CD4-positive, alpha-beta T cell treated with Interleukin-6 for 4 hours (primary cell): ENCODE measurements at regions not wholly inside any gene's neighbourhood (a gene's known extent, or its start where the extent isn't known, plus 50 kb on each side); places are given as distances from the start of the nearest gene placed in this dataset.

Experiments used
- DNase-seq: peaks from one replicate; pipeline ENCODE4 v3.0.0-alpha.2; 2020; ENCODE audit warnings: mixed read lengths

- DNase-seq = no peak
Measured at GRCh38 chr10:3016016-3016415, 51.3 kb upstream of the PFKP start.

DNA sequence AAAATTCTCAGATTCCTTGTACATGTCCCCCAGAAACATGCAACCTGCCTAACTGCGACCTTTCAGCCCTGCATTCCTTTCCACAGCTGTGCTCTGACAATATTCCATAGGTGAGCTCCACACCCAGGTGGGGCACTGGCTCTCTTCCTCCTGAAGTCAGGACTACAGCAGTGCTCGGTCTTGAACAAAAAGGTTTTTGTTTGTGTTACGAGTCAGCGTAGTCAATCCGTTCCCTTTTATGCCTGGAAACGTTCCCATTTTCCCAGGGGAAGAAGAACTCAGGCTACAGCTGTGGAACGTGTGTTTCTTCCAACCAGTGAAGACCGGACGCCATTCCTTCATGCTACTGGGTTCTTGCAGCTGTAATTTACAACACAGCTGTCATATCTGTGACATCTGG is 52.4 kb upstream of the PFKP start:
- no peak for DNase-seq

DNA sequence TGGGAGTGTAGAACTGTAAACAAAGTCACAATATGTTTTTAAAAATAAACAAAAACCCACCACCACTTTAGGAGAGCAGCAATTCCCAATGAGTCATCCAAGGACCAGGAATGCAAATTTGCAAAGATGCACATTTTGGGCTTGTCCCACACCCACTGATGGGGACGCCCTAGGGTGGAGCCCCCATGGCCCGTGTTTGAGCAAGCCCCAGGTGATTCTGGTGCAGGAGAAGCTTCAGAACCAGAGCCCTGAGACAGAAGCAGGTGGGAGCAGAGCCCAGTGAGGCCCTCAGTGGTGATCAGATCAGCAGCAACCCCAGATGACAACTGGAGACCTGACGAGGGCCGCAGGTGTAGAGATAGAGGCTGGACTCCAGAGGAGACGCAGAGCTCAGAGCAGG is 55.1 kb upstream of the PFKP start:
- no peak for DNase-seq

DNA sequence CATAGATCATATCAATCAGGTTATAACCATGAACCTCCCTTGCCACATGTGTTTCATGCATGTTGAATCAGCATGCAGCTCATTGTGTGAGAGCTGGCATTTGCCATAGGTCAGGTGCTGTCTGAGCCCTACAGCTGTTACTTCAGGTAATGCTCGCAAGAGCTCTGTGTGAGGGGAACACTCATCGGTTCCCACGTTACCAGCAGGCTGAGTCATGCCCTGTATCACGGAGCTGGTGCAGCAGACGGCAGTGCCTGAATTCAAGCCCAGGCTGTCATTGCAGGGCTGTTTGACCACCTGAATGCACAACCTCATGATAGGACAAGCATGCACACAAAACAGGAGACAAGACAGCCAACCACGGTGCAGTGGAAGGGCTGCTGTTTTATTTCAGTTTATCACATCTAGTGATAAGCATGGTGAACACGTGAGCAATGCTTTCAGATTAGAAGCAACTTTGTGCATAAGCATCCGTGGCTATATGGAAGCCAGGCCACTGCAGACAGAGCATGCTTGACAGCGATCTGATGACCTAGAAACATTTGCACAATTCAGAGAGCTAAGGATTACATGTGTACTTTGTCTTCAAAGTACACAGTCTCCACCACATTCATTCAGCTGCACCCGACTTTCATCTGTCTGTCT is 56.4 kb upstream of the PFKP start:
- no peak for DNase-seq

DNA sequence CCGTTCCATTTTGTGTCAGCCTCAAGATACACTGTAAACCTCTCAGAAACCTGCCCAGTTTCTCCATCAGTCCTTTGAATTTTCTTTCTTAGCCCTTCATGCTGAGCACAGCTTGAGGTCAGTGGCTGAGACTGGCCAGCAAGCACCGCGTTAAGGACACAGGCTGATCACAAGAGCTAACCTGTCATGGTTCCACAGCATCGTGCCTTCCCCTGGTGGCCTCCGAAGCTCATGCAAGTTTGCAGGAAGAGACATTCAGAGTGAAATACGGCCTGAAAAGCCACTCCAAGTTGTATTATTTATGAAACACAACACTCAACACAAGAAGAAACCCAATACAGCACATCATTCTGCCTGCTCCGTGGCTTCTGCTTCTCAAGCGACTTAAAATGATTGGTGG is 57.0 kb upstream of the PFKP start:
- no peak for DNase-seq

DNA sequence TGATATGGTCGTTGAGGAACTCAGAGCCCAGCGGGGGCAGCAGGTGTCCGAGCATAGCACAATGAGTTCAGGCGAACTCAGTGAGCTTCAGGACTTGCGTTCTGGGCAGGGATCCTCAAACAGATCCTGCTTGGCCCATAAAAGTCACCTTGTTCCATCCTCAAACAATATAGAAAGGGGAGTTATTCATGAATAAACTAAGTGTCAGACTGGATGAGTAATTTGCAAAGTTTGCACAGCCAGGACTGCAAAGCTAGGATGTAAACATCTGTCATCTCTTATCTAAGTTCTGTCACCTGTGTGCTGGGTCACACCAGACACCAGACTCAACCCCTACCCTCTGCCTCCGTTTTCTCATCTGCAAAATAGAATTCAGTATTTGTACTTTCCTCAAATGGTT is 58.0 kb upstream of the PFKP start:
- DNase-seq = no peak

DNA sequence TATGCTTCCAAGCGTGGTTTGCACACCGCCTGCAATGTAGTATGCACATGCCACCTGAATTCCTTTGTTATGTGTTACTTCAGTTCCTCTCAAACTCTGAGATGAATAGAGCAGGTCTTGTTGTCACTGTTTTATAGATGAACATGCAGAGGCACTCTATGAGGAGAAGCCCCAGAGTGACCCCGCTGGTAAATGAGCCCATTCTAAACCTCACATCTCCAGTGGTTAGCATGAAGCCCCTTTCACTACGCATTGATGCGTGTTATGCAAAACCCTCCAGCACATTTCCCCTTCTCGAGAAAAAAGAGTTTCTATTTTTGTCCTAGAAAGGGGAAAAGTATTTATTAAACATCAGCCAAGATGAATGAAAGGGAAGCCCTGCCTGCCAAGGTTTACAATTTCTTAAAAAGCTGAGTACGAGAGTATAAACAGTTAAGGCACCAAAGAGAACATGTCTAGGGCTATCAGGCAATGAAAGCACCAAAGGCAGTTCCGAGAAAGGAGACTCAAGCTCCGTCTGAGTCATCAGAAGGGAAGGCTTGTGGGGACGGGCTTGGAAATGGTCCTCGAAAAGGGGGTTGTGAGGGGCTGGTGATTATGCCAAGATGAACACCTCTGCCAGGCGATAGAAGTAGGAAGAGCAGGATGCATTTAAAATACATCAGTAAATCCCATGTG is 58.7 kb upstream of the PFKP start:
- DNase-seq = no peak

- no peak for DNase-seq
Measured at GRCh38 chr10:3006607-3007006, 60.7 kb upstream of the PFKP start.

- no peak for DNase-seq
Measured at GRCh38 chr10:3006093-3006492, 61.3 kb upstream of the PFKP start.

GRCh38 chr10:3002304-3002703 is 65.0 kb upstream of the PFKP start:
- no peak for DNase-seq

DNA sequence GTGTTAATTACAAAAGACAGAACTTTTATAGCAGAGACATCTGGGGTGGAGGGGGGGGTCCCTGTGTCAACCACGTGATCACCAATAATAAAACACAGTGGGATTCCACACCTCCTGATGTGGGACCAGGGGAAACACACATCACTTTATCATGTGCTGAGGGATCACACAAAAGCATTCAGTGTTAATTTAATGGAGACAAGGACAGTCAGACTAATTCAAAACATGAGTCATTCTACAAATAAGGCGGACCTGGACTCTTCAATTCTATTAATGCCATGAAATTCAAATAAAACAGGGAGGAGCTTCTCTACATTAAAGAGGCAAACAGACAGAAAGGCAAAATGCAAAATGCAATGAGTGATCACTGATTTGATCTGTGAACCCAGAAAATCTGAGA is 67.3 kb upstream of the PFKP start:
- DNase-seq = no peak

GRCh38 chr10:2994221-2994961 is 73.0 kb upstream of the PFKP start:
- DNase-seq = no peak

DNA sequence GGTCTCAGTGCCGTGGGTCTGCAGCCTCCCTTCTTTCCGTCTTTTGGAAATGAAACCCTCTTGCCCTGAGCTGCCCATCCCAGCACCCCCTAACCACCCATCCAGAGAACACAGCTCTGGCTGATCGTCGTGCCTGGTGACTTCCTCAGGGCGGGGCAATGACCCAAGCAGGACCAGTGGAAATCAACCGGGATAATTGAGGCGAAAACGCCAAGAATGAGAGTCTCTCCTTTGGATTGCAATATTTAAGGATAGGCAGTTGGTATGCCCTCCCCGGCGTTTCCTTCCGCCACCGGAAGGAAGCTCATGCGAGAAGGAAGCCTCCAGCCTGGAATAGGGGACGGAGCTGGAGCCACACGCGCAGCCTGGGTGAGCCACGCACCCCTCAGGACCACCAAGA is 73.7 kb upstream of the PFKP start:
- DNase-seq = no peak

- DNase-seq = no peak
Measured at GRCh38 chr10:2992401-2993198, 74.7 kb upstream of the PFKP start.

- no peak for DNase-seq
Measured at GRCh38 chr10:2990764-2991163, 76.6 kb upstream of the PFKP start.

DNA sequence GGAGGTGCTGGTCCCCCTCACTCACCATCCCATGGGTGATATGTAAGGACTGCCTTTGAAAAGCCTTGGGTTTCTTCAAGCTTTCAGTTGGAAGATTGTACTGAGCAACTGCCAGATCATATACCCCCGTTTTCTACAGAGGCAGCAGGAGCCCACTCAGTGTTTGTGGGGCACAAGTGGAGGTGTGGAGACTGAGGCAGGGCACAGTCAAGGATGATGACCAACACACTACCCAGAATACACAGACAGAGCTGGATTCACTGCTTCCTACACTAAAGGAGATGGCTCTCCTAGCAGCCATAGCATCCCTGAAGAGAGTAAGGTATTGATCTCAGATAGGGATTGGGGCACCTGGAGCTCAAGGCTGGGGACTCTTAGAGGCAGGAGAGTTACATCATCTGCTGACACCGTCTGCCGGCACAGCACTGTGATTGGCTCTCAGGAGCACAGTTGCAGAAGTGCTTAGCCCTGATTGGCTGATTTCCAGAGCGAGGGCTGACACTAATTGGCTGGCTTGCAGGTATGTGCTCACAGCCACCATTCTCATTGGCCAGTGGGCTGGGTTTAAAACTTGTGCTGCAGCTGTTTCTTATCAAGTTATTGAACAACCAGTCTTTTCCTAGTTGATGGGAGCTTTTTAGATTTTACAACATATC is 77.9 kb upstream of the PFKP start:
- no peak for DNase-seq

DNA sequence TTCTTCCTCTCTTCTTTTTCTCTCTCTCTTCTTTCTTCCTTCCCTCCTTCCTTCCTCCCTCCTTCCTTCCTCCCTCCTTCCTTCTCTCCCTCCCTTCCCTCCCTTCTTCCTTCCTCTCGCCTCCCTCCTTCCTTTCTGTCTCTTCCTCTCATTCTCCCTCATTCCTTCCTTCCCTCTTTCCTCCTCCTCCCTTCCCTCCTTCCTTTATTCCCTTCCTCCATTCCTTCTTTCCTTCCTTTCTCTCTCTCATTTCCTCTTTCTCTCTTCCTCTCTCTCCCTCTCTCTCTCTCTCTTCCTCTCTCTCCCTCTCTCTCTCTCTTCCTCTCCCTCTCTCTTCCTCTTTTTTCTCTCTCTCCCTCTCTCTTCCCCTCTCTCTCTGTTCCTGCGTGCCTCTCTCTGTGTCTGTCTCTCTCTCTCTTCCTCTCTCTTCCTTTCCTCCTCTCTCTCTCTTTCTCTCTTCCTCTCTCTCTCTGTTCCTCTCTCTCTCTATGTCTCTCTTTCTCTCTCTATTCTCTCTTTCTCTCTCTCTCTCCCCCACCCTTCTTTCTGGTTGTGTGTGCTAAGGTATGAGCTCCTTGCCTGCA is 80.1 kb upstream of the PFKP start:
- no peak for DNase-seq

GRCh38 chr10:2986391-2986801 is 81.0 kb upstream of the PFKP start:
- no peak for DNase-seq

- DNase-seq = no peak
Measured at GRCh38 chr10:2985729-2986232, 81.6 kb upstream of the PFKP start.

DNA sequence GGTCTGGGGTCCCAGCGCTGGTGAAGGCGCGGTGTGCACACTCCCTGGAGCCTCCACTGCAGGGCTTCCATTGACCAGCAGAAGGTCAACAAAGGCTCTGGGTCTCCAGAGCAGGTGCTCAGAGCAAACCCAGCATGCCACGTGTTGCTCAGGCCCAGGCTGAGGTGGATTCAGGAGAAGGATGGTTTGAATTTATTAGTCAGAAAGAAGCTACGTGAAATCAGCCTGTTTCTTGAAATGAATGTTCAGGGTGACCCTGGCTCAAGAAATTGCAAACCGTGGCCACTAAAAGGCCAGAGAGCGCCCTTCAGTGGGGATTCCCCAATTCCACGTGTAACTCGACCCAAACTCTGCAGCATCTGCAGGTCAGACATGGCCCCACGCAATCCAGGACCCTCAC is 82.7 kb upstream of the PFKP start:
- DNase-seq = no peak

GRCh38 chr10:2982146-2982545 is 85.2 kb upstream of the PFKP start:
- no peak for DNase-seq

DNA sequence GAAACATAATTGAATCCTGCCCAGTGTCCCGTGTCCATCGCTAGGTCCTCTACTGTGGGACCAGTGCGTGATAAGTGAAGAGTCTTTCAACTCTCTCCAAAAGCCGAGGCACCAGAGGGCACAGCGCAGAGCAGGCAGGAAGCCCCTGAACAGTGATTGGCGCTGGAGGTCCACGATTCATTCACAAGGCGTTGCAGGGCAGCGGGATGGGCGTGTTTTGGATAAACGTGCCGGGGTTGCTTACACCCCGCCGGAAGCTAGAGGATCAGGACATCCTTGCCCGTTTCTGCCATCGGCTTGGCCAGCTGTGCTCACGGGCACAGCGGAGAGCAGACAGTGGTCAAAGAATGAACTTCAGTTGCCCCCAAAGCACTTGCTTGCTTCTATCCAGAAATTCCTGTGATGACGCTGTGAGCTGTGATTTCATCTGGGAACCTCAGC is 86.0 kb upstream of the PFKP start:
- no peak for DNase-seq
